SK-N-SH (cell line): ENCODE measurements at regions not wholly inside any gene's neighbourhood (a gene's known extent, or its start where the extent isn't known, plus 50 kb on each side); places are given as distances from the start of the nearest gene placed in this dataset.

Experiments
- CTCF ChIA-PET: fragments of 300-600, 350-600 bp; formaldehyde crosslinking; extraction: SDS; loops from one replicate; lab custom pipeline; 2021; lab: Yijun Ruan, JAX
- POLR2A ChIA-PET: fragments of 350-600 bp; sonication (Branson Sonifier 250); formaldehyde crosslinking; extraction: SDS; loops from one replicate; lab custom pipeline; 2020; ENCODE audit warnings: antibody characterized with exemption, inconsistent platforms; lab: Yijun Ruan, JAX
- DNase-seq: peaks from one replicate; pipeline ENCODE4 v3.0.0; 2012
- H2AFZ ChIP-seq: fragments of 200-600 bp; sonication (generic); 2 replicates; pipeline ENCODE4 v1.8.1; 2016; ENCODE audit warnings: antibody characterized with exemption, mild to moderate bottlenecking, low read depth
- H3F3A ChIP-seq: fragments of 200-600 bp; sonication (generic); replicated peaks from 2 replicates; pipeline ENCODE3; 2016; ENCODE audit warnings: antibody characterized with exemption, mild to moderate bottlenecking; ENCODE audit not compliant: insufficient read depth
- H3K27ac ChIP-seq, 2 experiments: fragments of 200-500 bp in 1 of 2; fragments of 200-600 bp in 1 of 2; sonication (Bioruptor generic) in 1 of 2; sonication (generic), shearing (Covaris generic) in 1 of 2; 2 replicates each; pipeline versions ENCODE4 v1.5.1 to v1.6.1; 2014 to 2016; ENCODE audit warnings: low read depth in 2 of 2, inconsistent platforms in 1 of 2, low read length in 1 of 2, mild to moderate bottlenecking in 1 of 2, mixed read lengths in 1 of 2
- H3K27me3 ChIP-seq: fragments of 200-600 bp; sonication (generic), shearing (Covaris generic); 2 replicates; pipeline ENCODE4 v1.6.1; 2016; ENCODE audit warnings: mixed run types; ENCODE audit not compliant: insufficient read depth
- H3K36me3 ChIP-seq, 2 experiments: fragments of 200-500 bp in 1 of 2; fragments of 200-600 bp in 1 of 2; sonication (Bioruptor generic) in 1 of 2; sonication (generic) in 1 of 2; replicated peaks in 1 of 2; 2 replicates each; pipeline versions ENCODE3 to v1.5.1; 2014 to 2016; ENCODE audit warnings: low read length in 1 of 2, mild to moderate bottlenecking in 1 of 2; ENCODE audit not compliant: insufficient read depth in 2 of 2, control insufficient read depth in 1 of 2
- H3K4me1 ChIP-seq, 2 experiments: fragments of 200-500 bp in 1 of 2; fragments of 200-600 bp in 1 of 2; sonication (Bioruptor generic) in 1 of 2; sonication (generic), shearing (Covaris generic) in 1 of 2; 2 replicates each; pipeline versions ENCODE4 v1.5.1 to v1.6.1; 2014 to 2016; ENCODE audit warnings: low read depth in 1 of 2, low read length in 1 of 2, mixed run types in 1 of 2; ENCODE audit not compliant: insufficient read depth in 2 of 2, control insufficient read depth in 1 of 2
- H3K4me2 ChIP-seq: fragments of 200-600 bp; sonication (generic), shearing (Covaris generic); 2 replicates; pipeline ENCODE4 v1.6.1; 2017; ENCODE audit warnings: mixed run types
- H3K4me3 ChIP-seq, 2 experiments: fragments of 200-500 bp in 1 of 2; fragments of 200-600 bp in 1 of 2; sonication (Bioruptor generic) in 1 of 2; sonication (generic), shearing (Covaris generic) in 1 of 2; 2 replicates each; pipeline versions ENCODE4 v1.5.1 to v1.8.1; 2014 to 2016; ENCODE audit warnings: low read depth in 2 of 2, inconsistent platforms in 1 of 2, low read length in 1 of 2, mild to moderate bottlenecking in 1 of 2, mixed read lengths in 1 of 2, moderate library complexity in 1 of 2
- H3K79me2 ChIP-seq: fragments of 200-600 bp; sonication (generic); 2 replicates; pipeline ENCODE4 v1.8.1; 2017; ENCODE audit warnings: mild to moderate bottlenecking; ENCODE audit not compliant: insufficient read depth
- H3K9ac ChIP-seq: fragments of 200-600 bp; sonication (generic); 2 replicates; pipeline ENCODE4 v1.6.1; 2017; ENCODE audit warnings: mixed run types
- H3K9me2 ChIP-seq: fragments of 200-600 bp; sonication (generic); 2 replicates; pipeline ENCODE4 v1.6.1; 2017; ENCODE audit warnings: mixed run types
- H3K9me3 ChIP-seq: fragments of 200-600 bp; sonication (generic); 2 replicates; pipeline ENCODE4 v1.6.1; 2017; ENCODE audit warnings: mixed run types, mild to moderate bottlenecking, moderate library complexity
- H4K20me1 ChIP-seq: fragments of 200-600 bp; sonication (generic); 2 replicates; pipeline ENCODE4 v1.6.1; 2017; ENCODE audit warnings: mild to moderate bottlenecking, mixed run types; ENCODE audit not compliant: insufficient read depth
- CHD2 ChIP-seq: fragments of 150-350 bp; IDR thresholded peaks from 2 replicates; pipeline ENCODE4 v1.6.1; 2018; ENCODE audit warnings: low read length; ENCODE audit not compliant: partially characterized antibody
- CTCF ChIP-seq: fragments of 200-600 bp; sonication (generic); IDR thresholded peaks from 2 replicates; pipeline ENCODE4 v1.6.1; 2017; ENCODE audit warnings: antibody characterized with exemption, mild to moderate bottlenecking, moderate library complexity
- ELF1 ChIP-seq: IDR thresholded peaks from 2 replicates; pipeline ENCODE4 v1.4.0; 2012
- EP300 ChIP-seq, 2 experiments: IDR thresholded peaks; 2 replicates each; pipeline versions ENCODE4 v1.4.0 to v1.6.1; 2012; ENCODE audit warnings: borderline replicate concordance in 1 of 2, low read depth in 1 of 2, low read length in 1 of 2
- EZH2phosphoT487 ChIP-seq: fragments of 200-600 bp; sonication (generic); IDR thresholded peaks from 2 replicates; pipeline ENCODE4 v1.6.1; 2017; ENCODE audit warnings: low read depth, mixed run types, mild to moderate bottlenecking, antibody characterized with exemption, moderate library complexity, borderline replicate concordance
- FOSL2 ChIP-seq: IDR thresholded peaks from 2 replicates; pipeline ENCODE4 v1.4.0; 2012; ENCODE audit warnings: low read depth, mild to moderate bottlenecking, moderate library complexity, borderline replicate concordance
- FOXJ3 ChIP-seq: sonication (generic); formaldehyde crosslinking; IDR thresholded peaks from 2 replicates; pipeline ENCODE4 v1.5.1; 2020; ENCODE audit warnings: mild to moderate bottlenecking, missing genetic modification reagents
- GABPA ChIP-seq: IDR thresholded peaks from 2 replicates; pipeline ENCODE4 v1.4.0; 2012; ENCODE audit warnings: low read depth, mild to moderate bottlenecking
- GATA2 ChIP-seq: sonication (generic); formaldehyde crosslinking; IDR thresholded peaks from 2 replicates; pipeline ENCODE4 v1.5.0; 2020; ENCODE audit warnings: mild to moderate bottlenecking, missing genetic modification reagents
- MAX ChIP-seq: IDR thresholded peaks from 2 replicates; pipeline ENCODE4 v1.4.0; 2012; ENCODE audit warnings: low read depth
- MEF2A ChIP-seq: IDR thresholded peaks from 2 replicates; pipeline ENCODE4 v1.4.0; 2012; ENCODE audit warnings: low read depth, borderline replicate concordance
- MXI1 ChIP-seq: IDR thresholded peaks from 2 replicates; pipeline ENCODE4 v1.6.1; 2012; ENCODE audit warnings: mild to moderate bottlenecking, low read depth, low read length, improper control_type of control experiment
- NFIC ChIP-seq: IDR thresholded peaks from 2 replicates; pipeline ENCODE4 v1.4.0; 2012; ENCODE audit warnings: borderline replicate concordance
- NRF1 ChIP-seq: IDR thresholded peaks from 2 replicates; pipeline ENCODE4 v1.6.1; 2012; ENCODE audit warnings: low read depth, mild to moderate bottlenecking, low read length
- POLR2AphosphoS5 ChIP-seq: IDR thresholded peaks from 2 replicates; pipeline ENCODE4 v1.6.1; 2012; ENCODE audit warnings: low read depth, low read length
- RAD21 ChIP-seq: IDR thresholded peaks from 2 replicates; pipeline ENCODE4 v1.6.1; 2012; ENCODE audit warnings: mild to moderate bottlenecking, low read length
- RCOR1 ChIP-seq: fragments of 150-350 bp; IDR thresholded peaks from 2 replicates; pipeline ENCODE4 v1.6.1; 2017; ENCODE audit warnings: antibody characterized with exemption, low read length
- RFX5 ChIP-seq: IDR thresholded peaks from 2 replicates; pipeline ENCODE4 v1.6.1; 2012; ENCODE audit warnings: mild to moderate bottlenecking, improper control_type of control experiment, low read length
- RXRA ChIP-seq: IDR thresholded peaks from 2 replicates; pipeline ENCODE4 v1.4.0; 2012; ENCODE audit warnings: low read depth, mild to moderate bottlenecking, borderline replicate concordance
- SMC3 ChIP-seq: IDR thresholded peaks from 2 replicates; pipeline ENCODE4 v1.6.1; 2012; ENCODE audit warnings: low read depth, low read length, improper control_type of control experiment
- TAF1 ChIP-seq: IDR thresholded peaks from 2 replicates; pipeline ENCODE4 v1.6.1; 2012; ENCODE audit warnings: low read depth, mild to moderate bottlenecking, low read length, moderate library complexity, borderline replicate concordance
- YY1 ChIP-seq: IDR thresholded peaks from 2 replicates; pipeline ENCODE4 v1.4.0; 2012; ENCODE audit warnings: low read depth, mild to moderate bottlenecking
- ZBTB33 ChIP-seq: IDR thresholded peaks from 2 replicates; pipeline ENCODE4 v1.4.0; 2012; ENCODE audit warnings: low read depth, borderline replicate concordance
- WGBS: methylation state at CpG from one replicate; pipeline ENCODE4 v1.1.6; 2017; ENCODE audit warnings: low lambda C conversion rate; 5-methylcytosine and 5-hydroxymethylcytosine counted together

- no peak for TF ChIP-seq MEF2A
- no peak for TF ChIP-seq RXRA
- TF ChIP-seq CHD2, result no peak
- no peak for TF ChIP-seq YY1
- TF ChIP-seq MXI1, result no peak
- TF ChIP-seq NRF1, result no peak
Measured at GRCh38 chr2:10192392-10193015, 70.0 kb downstream of the RRM2 start (continued).

- ChIA-PET POLR2A (interaction anchor here (0.7 to 1.0 kb wide), 2 partner anchors 22 to 72 kb away, joined by 3 read pairs; no protein-coding TSS in a partner anchor), CTCF (interaction anchor here (0.8 to 1.7 kb wide), 8 partner anchors 11 to 242 kb away, joined by 3 to 5 read pairs (median 4); no protein-coding TSS in a partner anchor)
- Histone ChIP-seq H3K9ac (no peak overlapping the region), H4K20me1 (no peaks in the 10 kb centered on the region), H3K79me2 (no peaks in the 10 kb centered on the region), H3K4me1 (peaks cover 0 to 25% of the 10 kb centered on the region in 2 experiments; a peak in 1 of 4 replicates), H2AFZ (no peak overlapping the region), H3F3A (peaks cover 4% of the 10 kb centered on the region), H3K36me3 (peaks cover 0 to 5% of the 10 kb centered on the region in 2 experiments), H3K27me3 (no peaks in the 10 kb centered on the region), H3K27ac (no peak overlapping the region), H3K9me2 (no peaks in the 10 kb centered on the region), H3K4me3 (no peak overlapping the region), H3K9me3 (no peaks in the 10 kb centered on the region), H3K4me2 (no peak overlapping the region)
- peak; percentile 27 for DNase-seq
- 87% methylated on average over 14 of the region's 17 CpGs for WGBS
- TF ChIP-seq FOXJ3 (CRISPR knock-in tag), result no peak
- TF ChIP-seq RFX5, result no peak
- TF ChIP-seq CTCF, result no peak
- no peak for TF ChIP-seq TAF1
- TF ChIP-seq YY1, result no peak
- TF ChIP-seq EP300 (IDR thresholded peaks at IDR 0.05; ENCODE audit: borderline replicate concordance in 1 of 2, low read depth in 1 of 2, low read length in 1 of 2), result no peak
- TF ChIP-seq MXI1, result no peak
- TF ChIP-seq RAD21, result no peak
- TF ChIP-seq ZBTB33, result no peak
- TF ChIP-seq GATA2 (CRISPR knock-in tag), result no peak
- no peak for TF ChIP-seq RCOR1
- no peak for TF ChIP-seq ELF1
- no peak for TF ChIP-seq CHD2
- TF ChIP-seq MAX, result no peak
- TF ChIP-seq GABPA, result no peak
- no peak for TF ChIP-seq POLR2AphosphoS5
- no peak for TF ChIP-seq EZH2phosphoT487
- no peak for TF ChIP-seq SMC3
- TF ChIP-seq FOSL2, result no peak
- no peak for TF ChIP-seq NFIC
Measured at GRCh38 chr2:10193276-10193795, 70.8 kb downstream of the RRM2 start.
